Panc1 (cell line): ENCODE measurements at regions not wholly inside any gene's neighbourhood (a gene's known extent, or its start where the extent isn't known, plus 50 kb on each side); places are given as distances from the start of the nearest gene placed in this dataset.

Experiments
- ATAC-seq: fragments of 200-7000 bp; cut with Tn5 transposase; 2 replicates; pipeline ENCODE4 v1.9.1; 2020; ENCODE audit warnings: mild to moderate bottlenecking, moderate library complexity
- BruUV-seq: library from RNA; stranded (reverse); fragments of 400-500 nt; replicated peaks from 2 replicates; lab custom pipeline; 2021; lab: Mats Ljungman, UMichigan
- CTCF ChIA-PET: fragments of 300-600 bp; sonication (Branson Sonifier 250); formaldehyde crosslinking; loops from one replicate; lab custom pipeline; 2022; ENCODE audit warnings: antibody characterized with exemption; lab: Charles Lee
- POLR2A ChIA-PET: fragments of 300-600 bp; sonication (Branson Sonifier 250); formaldehyde crosslinking; loops from one replicate; lab custom pipeline; 2022; ENCODE audit warnings: antibody characterized with exemption; lab: Charles Lee
- DNase-seq: peaks from one replicate; pipeline ENCODE4 v3.0.0-alpha.2; 2010; ENCODE audit warnings: low read depth, low spot score
- H3K27ac ChIP-seq: 2 replicates; pipeline ENCODE4 v1.5.1; 2011; ENCODE audit warnings: mild to moderate bottlenecking, low read length, inconsistent platforms
- H3K27me3 ChIP-seq: fragments of 200-500 bp; sonication (Bioruptor generic); 2 replicates; pipeline ENCODE4 v1.6.0; 2014; ENCODE audit warnings: low read length, inconsistent platforms; ENCODE audit not compliant: control insufficient read depth, insufficient read depth
- H3K36me3 ChIP-seq: fragments of 200-500 bp; sonication (Bioruptor generic); 2 replicates; pipeline ENCODE4 v1.5.1; 2014; ENCODE audit warnings: inconsistent platforms, mild to moderate bottlenecking, low read length, moderate library complexity; ENCODE audit not compliant: control insufficient read depth, insufficient read depth
- H3K4me1 ChIP-seq: 2 replicates; pipeline ENCODE4 v1.5.1; 2011; ENCODE audit warnings: inconsistent platforms, mild to moderate bottlenecking, low read length, moderate library complexity; ENCODE audit not compliant: control insufficient read depth, insufficient read depth
- H3K4me3 ChIP-seq, 2 experiments: 2 replicates each; pipeline ENCODE4 v1.5.1; 2011 to 2012; ENCODE audit warnings: low read depth in 2 of 2, low read length in 2 of 2, mild to moderate bottlenecking in 2 of 2, inconsistent platforms in 1 of 2, moderate library complexity in 1 of 2
- H3K9me3 ChIP-seq: fragments of 200-500 bp; sonication (Bioruptor generic); 2 replicates; pipeline ENCODE4 v1.5.1; 2014; ENCODE audit warnings: low read depth, mild to moderate bottlenecking, inconsistent platforms, low read length, moderate library complexity; ENCODE audit not compliant: control insufficient read depth, insufficient read depth
- POLR2AphosphoS5 ChIP-seq: IDR thresholded peaks from 2 replicates; pipeline ENCODE4 v1.6.1; 2012; ENCODE audit warnings: mild to moderate bottlenecking, low read depth, low read length, moderate library complexity
- REST ChIP-seq, 2 experiments: IDR thresholded peaks; 2 replicates each; pipeline ENCODE4 v1.6.1; 2011 to 2012; ENCODE audit warnings: low read depth in 2 of 2, control low read depth in 1 of 2, low read length in 1 of 2, mild to moderate bottlenecking in 1 of 2, moderate library complexity in 1 of 2; ENCODE audit not compliant: insufficient read depth in 1 of 2
- SIN3A ChIP-seq: IDR thresholded peaks from 2 replicates; pipeline ENCODE4 v1.6.1; 2012; ENCODE audit warnings: low read depth, mild to moderate bottlenecking, low read length, moderate library complexity, borderline replicate concordance; ENCODE audit not compliant: insufficient read depth
- TCF7L2 ChIP-seq: IDR thresholded peaks from 2 replicates; pipeline ENCODE4 v1.6.1; 2011; ENCODE audit warnings: mild to moderate bottlenecking, low read depth, low read length, inconsistent platforms
- in situ Hi-C: cut with HindIII; loops from 2 replicates; pipeline ENCODE4 v1.10.0; 2016; ENCODE audit warnings: low sequenced_read_pairs, low pct_unique_long_range_greater_than_20kb
- intact Hi-C: fragments of 100-400 bp; cut with micrococcal nuclease; formaldehyde crosslinking; loops from one replicate; pipeline ENCODE4 v1.10.0; 2022; ENCODE audit not compliant: unreplicated experiment
- TF ChIP-seq, protein P1 (sequence below): fragments of 450-650 bp; IDR thresholded peaks from 2 replicates; pipeline ENCODE4 v1.5.1; 2017; ENCODE audit warnings: mild to moderate bottlenecking

DNA sequence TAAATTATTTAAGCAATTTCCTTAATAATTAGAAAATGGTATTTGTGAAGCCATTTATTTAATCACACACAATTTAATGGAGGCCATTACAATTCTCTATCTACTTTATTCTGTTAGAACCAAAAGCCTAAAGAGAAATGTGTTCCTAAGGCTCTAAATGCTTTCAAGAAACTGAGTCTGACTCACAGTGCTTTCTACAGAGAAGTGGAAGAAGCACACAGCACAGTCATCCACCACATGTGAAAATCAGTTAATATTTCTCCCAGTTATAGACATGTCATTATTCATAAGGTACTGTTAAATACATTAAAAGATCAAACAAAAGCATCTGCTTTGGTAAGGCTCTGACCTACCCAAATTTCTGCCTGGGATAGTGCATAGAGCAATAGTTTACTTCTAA, 214.4 kb downstream of the ALDH8A1 start:
- Histone ChIP-seq H3K4me1 (no peaks in the 10 kb centered on the region), H3K9me3 (no peaks in the 10 kb centered on the region), H3K27ac (no peak overlapping the region), H3K36me3 (no peaks in the 10 kb centered on the region), H3K4me3 (no peak overlapping the region), H3K27me3 (0 out of 2 replicates have a peak, but pooled peaks cover 2% of the 10 kb centered on the region)
- no TSS peak for BruUV-seq
- in situ Hi-C loops (no loop called here), intact Hi-C loops (no loop called here)
- no peak for ATAC-seq
- ChIA-PET CTCF (no interaction called here), POLR2A (no interaction called here)
- no peak for TF ChIP-seq SIN3A
- TF ChIP-seq POLR2AphosphoS5 = no peak
- no peak for TF ChIP-seq REST (IDR thresholded peaks at IDR 0.05; ENCODE audit: insufficient read depth in 1 of 2, low read depth in 2 of 2, low read length in 1 of 2)
- TF ChIP-seq, protein P1, sequence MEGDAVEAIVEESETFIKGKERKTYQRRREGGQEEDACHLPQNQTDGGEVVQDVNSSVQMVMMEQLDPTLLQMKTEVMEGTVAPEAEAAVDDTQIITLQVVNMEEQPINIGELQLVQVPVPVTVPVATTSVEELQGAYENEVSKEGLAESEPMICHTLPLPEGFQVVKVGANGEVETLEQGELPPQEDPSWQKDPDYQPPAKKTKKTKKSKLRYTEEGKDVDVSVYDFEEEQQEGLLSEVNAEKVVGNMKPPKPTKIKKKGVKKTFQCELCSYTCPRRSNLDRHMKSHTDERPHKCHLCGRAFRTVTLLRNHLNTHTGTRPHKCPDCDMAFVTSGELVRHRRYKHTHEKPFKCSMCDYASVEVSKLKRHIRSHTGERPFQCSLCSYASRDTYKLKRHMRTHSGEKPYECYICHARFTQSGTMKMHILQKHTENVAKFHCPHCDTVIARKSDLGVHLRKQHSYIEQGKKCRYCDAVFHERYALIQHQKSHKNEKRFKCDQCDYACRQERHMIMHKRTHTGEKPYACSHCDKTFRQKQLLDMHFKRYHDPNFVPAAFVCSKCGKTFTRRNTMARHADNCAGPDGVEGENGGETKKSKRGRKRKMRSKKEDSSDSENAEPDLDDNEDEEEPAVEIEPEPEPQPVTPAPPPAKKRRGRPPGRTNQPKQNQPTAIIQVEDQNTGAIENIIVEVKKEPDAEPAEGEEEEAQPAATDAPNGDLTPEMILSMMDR = no peak
- no peak for DNase-seq

DNA sequence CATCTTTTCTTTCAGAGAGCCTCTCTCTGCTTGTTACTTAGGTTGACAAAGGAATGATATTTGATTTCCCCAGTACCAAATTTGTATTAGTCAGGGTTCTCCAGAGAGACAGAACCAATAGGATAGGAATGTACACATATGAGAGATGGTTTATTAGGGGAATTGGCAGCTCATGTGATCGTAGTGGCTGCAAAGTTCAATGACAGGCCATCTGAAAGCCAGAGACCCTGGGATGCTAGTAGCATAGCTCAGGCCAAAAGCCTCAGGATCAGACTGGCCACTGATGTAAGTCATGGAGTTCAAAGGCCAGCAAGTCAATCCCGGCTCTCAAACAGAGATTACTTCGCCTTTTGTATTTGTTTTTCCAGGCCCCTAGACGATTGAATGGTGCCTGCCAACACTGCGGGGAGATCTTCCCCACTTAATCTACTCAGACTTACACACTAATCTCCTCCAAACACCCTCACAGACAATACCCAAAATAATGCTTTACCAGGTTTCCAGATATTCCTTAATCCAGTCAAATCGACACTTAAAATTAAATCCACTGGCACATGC, 215.5 kb downstream of the ALDH8A1 start:
- CTCF ChIA-PET = no interaction called here

More for the DNA sequence above, 215.5 kb downstream of the ALDH8A1 start:
- DNase-seq = no peak
- no peak for ATAC-seq
- TF ChIP-seq SIN3A = no peak
- TF ChIP-seq POLR2AphosphoS5 = no peak
- TF ChIP-seq TCF7L2 = no peak
- TF ChIP-seq, protein P1 = no peak
- no peak for TF ChIP-seq REST (IDR thresholded peaks at IDR 0.05; ENCODE audit: insufficient read depth in 1 of 2, low read depth in 2 of 2, low read length in 1 of 2)
- no TSS peak for BruUV-seq
- Histone ChIP-seq H3K9me3 (no peaks in the 10 kb centered on the region), H3K4me3 (no peak overlapping the region), H3K27me3 (0 out of 2 replicates have a peak, but pooled peaks cover 2% of the 10 kb centered on the region), H3K27ac (no peak overlapping the region), H3K36me3 (no peaks in the 10 kb centered on the region), H3K4me1 (no peaks in the 10 kb centered on the region)
- POLR2A ChIA-PET = no interaction called here
- in situ Hi-C loops = no loop called here
- intact Hi-C loops = no loop called here
